ENCODE measurements at regions not wholly inside any gene's neighbourhood (a gene's known extent, or its start where the extent isn't known, plus 50 kb on each side); places are given as distances from the start of the nearest gene placed in this dataset.

GRCh38 chr6:167565388-167565787 lies 240.5 kb downstream of the TTLL2 start:
- ATAC-seq, result no peak
- no peak for TF ChIP-seq ARNTL (CRISPR knock-in tag; IDR thresholded peaks at IDR 0.05; ENCODE audit: borderline replicate concordance, low read depth)
- no peak for TF ChIP-seq GLIS3 (CRISPR knock-in tag; IDR thresholded peaks at IDR 0.05)
- TF ChIP-seq OSR1 (CRISPR knock-in tag; IDR thresholded peaks at IDR 0.05), result no peak
- no peak for TF ChIP-seq RARB (CRISPR knock-in tag; IDR thresholded peaks at IDR 0.05)
- no peak for TF ChIP-seq ESRRG (CRISPR knock-in tag; IDR thresholded peaks at IDR 0.05)
- TF ChIP-seq TSHZ2 (CRISPR knock-in tag; IDR thresholded peaks at IDR 0.05), result no peak
- TF ChIP-seq CSRNP3 (CRISPR knock-in tag; IDR thresholded peaks at IDR 0.05), result no peak
- no peak for TF ChIP-seq ZFP3 (CRISPR knock-in tag; IDR thresholded peaks at IDR 0.05)
- TF ChIP-seq PPARA (CRISPR knock-in tag; IDR thresholded peaks at IDR 0.05; ENCODE audit: borderline replicate concordance), result no peak
- no peak for TF ChIP-seq ZNF70 (CRISPR knock-in tag; IDR thresholded peaks at IDR 0.05)
- no peak for TF ChIP-seq PATZ1 (CRISPR knock-in tag; IDR thresholded peaks at IDR 0.05; ENCODE audit: borderline replicate concordance)
- TF ChIP-seq SNAI2 (CRISPR knock-in tag; IDR thresholded peaks at IDR 0.05), result no peak
- TF ChIP-seq CREB5 (CRISPR knock-in tag; IDR thresholded peaks at IDR 0.05; ENCODE audit: low read depth), result no peak
- TF ChIP-seq BACH2 (CRISPR knock-in tag; IDR thresholded peaks at IDR 0.05; ENCODE audit: borderline replicate concordance), result no peak
- no peak for TF ChIP-seq ZNF565 (CRISPR knock-in tag; conservative IDR thresholded peaks at IDR 0.05; ENCODE audit: low read depth)
- no peak for TF ChIP-seq ISL1 (CRISPR knock-in tag; IDR thresholded peaks at IDR 0.05)
- no peak for TF ChIP-seq ZFP30 (CRISPR knock-in tag; IDR thresholded peaks at IDR 0.05)
- no peak for TF ChIP-seq ZC3H10 (CRISPR knock-in tag; IDR thresholded peaks at IDR 0.05)
- no peak for TF ChIP-seq CSDC2 (CRISPR knock-in tag; IDR thresholded peaks at IDR 0.05)

- no peak for ATAC-seq
These were observed 241.2 kb downstream of the TTLL2 start for GRCh38 chr6:167565884-167566599.

More at GRCh38 chr6:167565884-167566599, 241.2 kb downstream of the TTLL2 start:
- TF ChIP-seq PPARA (CRISPR knock-in tag; IDR thresholded peaks at IDR 0.05; ENCODE audit: borderline replicate concordance) (no peak), GLIS3 (CRISPR knock-in tag; IDR thresholded peaks at IDR 0.05) (no peak), ZFP3 (CRISPR knock-in tag; IDR thresholded peaks at IDR 0.05) (no peak), RARB (CRISPR knock-in tag; IDR thresholded peaks at IDR 0.05) (no peak), OSR1 (CRISPR knock-in tag; IDR thresholded peaks at IDR 0.05) (no peak), TSHZ2 (CRISPR knock-in tag; IDR thresholded peaks at IDR 0.05) (no peak), ISL1 (CRISPR knock-in tag; IDR thresholded peaks at IDR 0.05) (no peak), ARNTL (CRISPR knock-in tag; IDR thresholded peaks at IDR 0.05; ENCODE audit: borderline replicate concordance, low read depth) (no peak), ZC3H10 (CRISPR knock-in tag; IDR thresholded peaks at IDR 0.05) (no peak), ZNF565 (CRISPR knock-in tag; conservative IDR thresholded peaks at IDR 0.05; ENCODE audit: low read depth) (no peak), TOX (CRISPR knock-in tag; IDR thresholded peaks at IDR 0.05; ENCODE audit: borderline replicate concordance) (no peak), PATZ1 (CRISPR knock-in tag; IDR thresholded peaks at IDR 0.05; ENCODE audit: borderline replicate concordance) (no peak), ZFP30 (CRISPR knock-in tag; IDR thresholded peaks at IDR 0.05) (no peak), SNAI2 (CRISPR knock-in tag; IDR thresholded peaks at IDR 0.05) (no peak)

Measured in SK-N-SH treated with all-trans-retinoic acid at 6 μM for 48 hours (cell line).